ENCODE measurements at regions not wholly inside any gene's neighbourhood (a gene's known extent, or its start where the extent isn't known, plus 50 kb on each side); places are given as distances from the start of the nearest gene placed in this dataset.

GRCh38 chr3:82058809-82059208 is 297.4 kb upstream of the GBE1 start:
- Histone ChIP-seq H3K27ac (no peak overlapping the region), H3K27me3 (no peaks in the 10 kb centered on the region), H3K9me3 (no peaks in the 10 kb centered on the region), H3K4me3 (no peak overlapping the region), H3K36me3 (no peaks in the 10 kb centered on the region), H3K4me1 (no peaks in the 10 kb centered on the region)
- no peak for DNase-seq
- TF ChIP-seq POLR2A (IDR thresholded peaks at IDR 0.05): no peak
- TF ChIP-seq CTCF (IDR thresholded peaks at IDR 0.05): no peak

GRCh38 chr3:82055792-82056191 is 294.3 kb upstream of the GBE1 start:
- H3K4me1 ChIP-seq: no peaks in the 10 kb centered on the region
- no peak for TF ChIP-seq POLR2A (IDR thresholded peaks at IDR 0.05)
- no peak for TF ChIP-seq CTCF (IDR thresholded peaks at IDR 0.05)
- DNase-seq: no peak

GRCh38 chr3:82054849-82055248 is 293.4 kb upstream of the GBE1 start:
- no peak for DNase-seq
- Histone ChIP-seq H3K9me3 (no peaks in the 10 kb centered on the region), H3K36me3 (no peaks in the 10 kb centered on the region), H3K27ac (no peak overlapping the region), H3K4me3 (no peak overlapping the region), H3K27me3 (no peaks in the 10 kb centered on the region), H3K4me1 (no peaks in the 10 kb centered on the region)
- TF ChIP-seq CTCF (IDR thresholded peaks at IDR 0.05): no peak

More at GRCh38 chr3:82055792-82056191, 294.3 kb upstream of the GBE1 start:
- Histone ChIP-seq H3K4me3 (no peak overlapping the region), H3K36me3 (no peaks in the 10 kb centered on the region), H3K27ac (no peak overlapping the region), H3K9me3 (no peaks in the 10 kb centered on the region), H3K27me3 (no peaks in the 10 kb centered on the region)

- TF ChIP-seq CTCF (IDR thresholded peaks at IDR 0.05) (no peak), POLR2A (IDR thresholded peaks at IDR 0.05) (no peak)
- no peak overlapping the region for H3K4me3 ChIP-seq
- H3K9me3 ChIP-seq: no peaks in the 10 kb centered on the region
- H3K4me1 ChIP-seq: no peaks in the 10 kb centered on the region
- no peaks in the 10 kb centered on the region for H3K27me3 ChIP-seq
- no peak overlapping the region for H3K27ac ChIP-seq
- DNase-seq: no peak
- H3K36me3 ChIP-seq: no peaks in the 10 kb centered on the region
These were observed 291.8 kb upstream of the GBE1 start for GRCh38 chr3:82053236-82053635.

- Histone ChIP-seq H3K27ac (no peak overlapping the region), H3K4me1 (no peaks in the 10 kb centered on the region), H3K36me3 (no peaks in the 10 kb centered on the region), H3K27me3 (no peaks in the 10 kb centered on the region), H3K4me3 (no peak overlapping the region), H3K9me3 (no peaks in the 10 kb centered on the region)
- TF ChIP-seq POLR2A (IDR thresholded peaks at IDR 0.05) (no peak), CTCF (IDR thresholded peaks at IDR 0.05) (no peak)
- no peak for DNase-seq
These were observed 288.9 kb upstream of the GBE1 start for GRCh38 chr3:82050382-82050781.

GRCh38 chr3:82048711-82049110 is 287.3 kb upstream of the GBE1 start:
- Histone ChIP-seq H3K36me3 (no peaks in the 10 kb centered on the region), H3K9me3 (no peaks in the 10 kb centered on the region), H3K27ac (no peak overlapping the region), H3K27me3 (no peaks in the 10 kb centered on the region), H3K4me3 (no peak overlapping the region), H3K4me1 (no peaks in the 10 kb centered on the region)
- no peak for DNase-seq
- no peak for TF ChIP-seq CTCF (IDR thresholded peaks at IDR 0.05)
- no peak for TF ChIP-seq POLR2A (IDR thresholded peaks at IDR 0.05)

All from Peyer's patch (tissue), 4 donors.